Karpas-422 (cell line): ENCODE measurements at regions not wholly inside any gene's neighbourhood (a gene's known extent, or its start where the extent isn't known, plus 50 kb on each side); places are given as distances from the start of the nearest gene placed in this dataset.

Experiments used
- DNase-seq: peaks from one replicate; pipeline ENCODE4 v3.0.0-alpha.2; 2015
- H2AFZ ChIP-seq: fragments of 200-600 bp; sonication (generic); 2 replicates; pipeline ENCODE4 v1.6.1; 2014; ENCODE audit warnings: antibody characterized with exemption, low read length, mixed read lengths
- H3K27ac ChIP-seq: fragments of 200-600 bp; sonication (generic); 2 replicates; pipeline ENCODE4 v1.5.1; 2014; ENCODE audit warnings: mild to moderate bottlenecking, low read length, moderate library complexity
- H3K27me3 ChIP-seq: fragments of 200-600 bp; sonication (generic); 2 replicates; pipeline ENCODE4 v1.6.1; 2014; ENCODE audit warnings: low read length, mixed read lengths
- H3K36me3 ChIP-seq: fragments of 200-600 bp; sonication (generic); 2 replicates; pipeline ENCODE4 v1.6.1; 2014; ENCODE audit warnings: low read length, mixed read lengths; ENCODE audit not compliant: insufficient read depth
- H3K4me1 ChIP-seq: fragments of 200-600 bp; sonication (generic); 2 replicates; pipeline ENCODE4 v1.6.1; 2014; ENCODE audit warnings: mild to moderate bottlenecking, low read length, mixed read lengths
- H3K4me2 ChIP-seq: fragments of 200-600 bp; sonication (generic); 2 replicates; pipeline ENCODE4 v1.6.1; 2014; ENCODE audit warnings: low read length, low read depth, mild to moderate bottlenecking; ENCODE audit not compliant: poor library complexity, severe bottlenecking
- H3K4me3 ChIP-seq: fragments of 200-600 bp; sonication (generic); 2 replicates; pipeline ENCODE4 v1.5.1; 2014; ENCODE audit warnings: mild to moderate bottlenecking, antibody characterized with exemption, low read length, mixed read lengths
- H3K79me2 ChIP-seq: fragments of 200-600 bp; sonication (generic); 2 replicates; pipeline ENCODE4 v1.6.1; 2014; ENCODE audit warnings: mild to moderate bottlenecking, low read length, mixed read lengths
- H3K9ac ChIP-seq: fragments of 200-600 bp; sonication (generic); 2 replicates; pipeline ENCODE4 v1.6.0; 2014; ENCODE audit warnings: low read length
- H3K9me2 ChIP-seq: fragments of 200-600 bp; sonication (generic), shearing (Covaris generic); replicated peaks from 2 replicates; pipeline ENCODE4 v1.6.0; 2014; ENCODE audit warnings: mild to moderate bottlenecking, low read length, moderate library complexity; ENCODE audit not compliant: insufficient read depth
- H3K9me3 ChIP-seq: fragments of 300-700, 200-600 bp; sonication (generic); 2 replicates; pipeline ENCODE4 v1.6.1; 2014; ENCODE audit warnings: low read length, mixed read lengths
- H4K20me1 ChIP-seq: fragments of 200-600 bp; sonication (generic); 2 replicates; pipeline ENCODE4 v1.6.1; 2014; ENCODE audit warnings: mild to moderate bottlenecking, antibody characterized with exemption, low read length, low read depth; ENCODE audit not compliant: insufficient read depth

- Histone ChIP-seq H3K27ac (no peak overlapping the region), H3K36me3 (no peaks in the 10 kb centered on the region)
These were observed 226.0 kb downstream of the SPRY1 start for GRCh38 chr4:123622572-123622971.

DNA sequence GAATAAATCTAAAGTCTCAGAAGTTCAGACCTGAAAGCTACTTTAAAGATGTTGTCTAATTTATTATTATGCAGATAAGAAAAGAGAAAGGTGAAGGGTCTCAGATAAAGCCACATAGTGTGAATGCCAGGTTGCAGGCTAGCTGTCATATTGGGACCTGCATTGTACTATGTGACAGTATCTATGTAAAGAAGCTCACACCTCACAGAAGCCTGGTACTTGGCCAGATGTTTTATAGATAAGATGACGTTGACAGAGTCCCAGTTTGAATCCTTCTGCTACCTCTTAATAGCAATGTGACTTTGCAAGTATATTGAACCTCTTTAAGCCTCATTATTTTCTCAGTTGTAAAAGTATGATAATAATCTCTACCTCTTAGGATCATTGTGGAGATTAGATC lies 227.0 kb downstream of the SPRY1 start:
- no peaks in the 10 kb centered on the region for H3K9me3 ChIP-seq
- H3K36me3 ChIP-seq = no peaks in the 10 kb centered on the region
- H4K20me1 ChIP-seq = no peaks in the 10 kb centered on the region
- no peak overlapping the region for H2AFZ ChIP-seq
- no peak overlapping the region for H3K9ac ChIP-seq
- H3K4me3 ChIP-seq = no peak overlapping the region
- H3K79me2 ChIP-seq = no peaks in the 10 kb centered on the region
- H3K27me3 ChIP-seq = no peaks in the 10 kb centered on the region
- DNase-seq = no peak
- no peak overlapping the region for H3K27ac ChIP-seq
- H3K9me2 ChIP-seq = no peaks in the 10 kb centered on the region
- H3K4me1 ChIP-seq = no peaks in the 10 kb centered on the region
- no peak overlapping the region for H3K4me2 ChIP-seq

More at GRCh38 chr4:123622572-123622971, 226.0 kb downstream of the SPRY1 start:
- Histone ChIP-seq H4K20me1 (no peaks in the 10 kb centered on the region), H3K27me3 (no peaks in the 10 kb centered on the region), H3K4me1 (no peaks in the 10 kb centered on the region), H3K9me3 (no peaks in the 10 kb centered on the region), H3K9ac (no peak overlapping the region), H3K9me2 (no peaks in the 10 kb centered on the region), H3K4me2 (no peak overlapping the region), H3K4me3 (no peak overlapping the region), H2AFZ (no peak overlapping the region), H3K79me2 (no peaks in the 10 kb centered on the region)
- no peak for DNase-seq

GRCh38 chr4:123624959-123625358 lies 228.4 kb downstream of the SPRY1 start:
- H3K4me3 ChIP-seq = no peak overlapping the region
- no peak for DNase-seq
- H3K79me2 ChIP-seq = no peaks in the 10 kb centered on the region
- no peaks in the 10 kb centered on the region for H3K9me3 ChIP-seq
- H2AFZ ChIP-seq = no peak overlapping the region
- no peaks in the 10 kb centered on the region for H3K27me3 ChIP-seq
- no peaks in the 10 kb centered on the region for H3K4me1 ChIP-seq
- H4K20me1 ChIP-seq = no peaks in the 10 kb centered on the region
- H3K27ac ChIP-seq = no peak overlapping the region
- no peaks in the 10 kb centered on the region for H3K9me2 ChIP-seq
- H3K36me3 ChIP-seq = no peaks in the 10 kb centered on the region
- no peak overlapping the region for H3K4me2 ChIP-seq
- no peak overlapping the region for H3K9ac ChIP-seq

DNA sequence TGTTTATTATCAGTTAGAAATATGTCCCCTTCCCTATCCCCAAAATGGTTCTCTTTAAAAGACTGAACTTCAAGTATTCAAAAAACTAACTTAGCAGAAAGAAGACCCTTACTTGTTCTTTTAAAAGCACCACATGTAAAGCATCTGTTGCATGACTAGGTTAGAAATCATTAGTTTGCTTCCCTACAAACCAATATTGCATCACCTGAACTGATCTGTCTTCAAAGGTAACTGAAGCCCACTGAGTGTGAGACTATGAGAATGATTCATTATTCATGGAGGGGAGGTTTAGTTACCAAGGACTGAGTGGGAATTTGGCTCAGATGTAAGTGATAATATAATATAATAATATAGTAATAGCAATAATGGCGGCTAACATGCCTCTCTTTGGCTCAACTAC lies 231.7 kb downstream of the SPRY1 start:
- H3K27ac ChIP-seq = no peak overlapping the region
- H3K27me3 ChIP-seq = no peaks in the 10 kb centered on the region
- H3K9me3 ChIP-seq = no peaks in the 10 kb centered on the region
- H3K36me3 ChIP-seq = no peaks in the 10 kb centered on the region
- H4K20me1 ChIP-seq = no peaks in the 10 kb centered on the region
- DNase-seq = no peak
- no peak overlapping the region for H3K9ac ChIP-seq
- H3K79me2 ChIP-seq = no peaks in the 10 kb centered on the region
- no peaks in the 10 kb centered on the region for H3K4me1 ChIP-seq
- no peaks in the 10 kb centered on the region for H3K9me2 ChIP-seq
- H3K4me3 ChIP-seq = no peak overlapping the region
- H2AFZ ChIP-seq = no peak overlapping the region
- no peak overlapping the region for H3K4me2 ChIP-seq

DNA sequence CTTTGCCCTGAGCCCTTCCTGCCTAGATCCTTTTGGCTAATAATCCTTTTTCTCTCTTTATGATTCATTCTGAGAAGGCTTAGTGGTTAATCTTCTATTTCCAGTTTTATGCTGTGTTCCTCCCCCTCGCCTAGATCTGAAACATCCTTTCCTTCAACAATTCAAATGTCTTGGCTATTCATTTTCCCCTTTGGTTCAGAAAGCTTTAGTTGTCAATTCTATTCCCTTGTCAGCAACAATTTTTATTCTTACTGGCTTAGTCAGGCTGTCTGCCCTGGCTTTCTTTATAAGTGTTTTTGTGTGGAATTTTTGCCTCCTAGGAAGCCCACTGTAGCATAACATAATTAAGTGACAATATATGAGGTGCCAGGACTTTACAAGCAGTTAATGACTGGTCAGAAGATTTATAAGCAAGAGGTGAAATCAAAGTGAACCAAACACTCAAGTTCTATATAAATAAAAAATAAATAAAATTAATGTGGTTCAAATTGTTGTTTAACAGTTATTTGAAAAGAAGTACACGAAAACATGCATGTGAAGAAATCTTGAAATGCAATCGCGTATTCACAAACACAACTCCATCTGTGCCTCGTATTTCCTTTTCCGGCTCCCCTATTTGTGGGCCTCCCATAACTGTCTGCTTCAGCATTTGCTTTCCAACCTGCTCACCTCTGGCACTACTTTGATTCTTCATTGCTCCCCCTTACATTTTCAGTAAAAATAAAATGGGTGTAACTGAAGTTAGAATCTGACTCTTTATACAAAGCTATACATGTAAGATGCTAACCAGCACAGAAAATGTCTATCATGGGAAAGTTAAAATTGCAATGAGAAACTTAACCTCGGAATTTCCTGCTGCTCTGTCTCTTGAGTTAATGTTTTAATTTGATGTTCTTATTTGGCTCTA lies 235.4 kb downstream of the SPRY1 start:
- H3K27me3 ChIP-seq = no peaks in the 10 kb centered on the region

DNA sequence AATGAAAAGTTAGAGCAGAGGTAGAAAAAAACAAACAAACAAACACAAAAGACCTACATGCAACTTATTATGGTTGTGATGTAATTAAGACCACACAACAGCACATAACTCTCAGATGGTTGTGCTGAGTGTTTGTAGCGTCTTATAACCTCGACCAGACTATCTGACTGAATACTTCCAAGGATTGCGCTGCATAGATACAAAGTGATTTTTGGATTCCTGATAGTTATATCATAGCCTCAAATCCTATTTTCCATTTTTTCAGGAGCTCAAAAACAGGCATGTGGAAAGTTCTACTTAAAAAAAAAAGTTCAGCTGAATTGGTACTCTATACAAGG lies 236.1 kb downstream of the SPRY1 start:
- Histone ChIP-seq H3K4me1 (no peaks in the 10 kb centered on the region), H3K36me3 (no peaks in the 10 kb centered on the region), H3K27me3 (no peaks in the 10 kb centered on the region), H2AFZ (no peak overlapping the region), H3K79me2 (no peaks in the 10 kb centered on the region), H3K4me3 (no peak overlapping the region), H3K27ac (no peak overlapping the region), H3K9me2 (no peaks in the 10 kb centered on the region), H3K9me3 (no peaks in the 10 kb centered on the region), H3K4me2 (no peak overlapping the region), H3K9ac (no peak overlapping the region), H4K20me1 (no peaks in the 10 kb centered on the region)
- no peak for DNase-seq

More for the DNA sequence above, 235.4 kb downstream of the SPRY1 start:
- DNase-seq = no peak
- no peak overlapping the region for H3K4me2 ChIP-seq
- H3K9ac ChIP-seq = no peak overlapping the region
- H3K36me3 ChIP-seq = no peaks in the 10 kb centered on the region
- H3K27ac ChIP-seq = no peak overlapping the region
- no peaks in the 10 kb centered on the region for H3K4me1 ChIP-seq
- no peaks in the 10 kb centered on the region for H3K9me3 ChIP-seq
- no peaks in the 10 kb centered on the region for H3K79me2 ChIP-seq
- H3K9me2 ChIP-seq = no peaks in the 10 kb centered on the region
- no peaks in the 10 kb centered on the region for H4K20me1 ChIP-seq
- H2AFZ ChIP-seq = no peak overlapping the region
- H3K4me3 ChIP-seq = no peak overlapping the region

DNA sequence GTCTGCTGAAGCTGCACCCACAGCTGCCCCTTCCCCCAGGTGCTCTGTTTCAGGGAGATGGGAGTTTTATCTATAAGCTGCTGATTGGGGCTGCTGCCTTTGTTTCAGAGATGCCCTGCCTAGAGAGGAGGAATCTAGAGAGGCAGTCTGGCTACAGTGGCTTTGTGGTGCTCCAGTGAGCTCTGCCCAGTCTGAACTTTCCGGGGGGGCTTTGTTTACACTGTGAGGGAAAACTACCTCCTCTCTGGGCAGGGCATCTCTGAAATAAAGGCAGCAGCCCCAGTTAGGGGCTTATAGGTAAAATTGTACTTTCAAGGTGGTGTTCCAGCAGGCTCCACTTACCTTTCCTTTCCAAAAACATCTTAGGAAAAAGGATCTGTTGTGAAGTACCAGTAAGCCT lies 242.2 kb downstream of the SPRY1 start:
- no peak overlapping the region for H3K9ac ChIP-seq
- H3K27ac ChIP-seq = no peak overlapping the region
- no peaks in the 10 kb centered on the region for H3K9me2 ChIP-seq

GRCh38 chr4:123640271-123640670 lies 243.7 kb downstream of the SPRY1 start:
- Histone ChIP-seq H3K4me1 (no peaks in the 10 kb centered on the region), H3K9ac (no peak overlapping the region), H2AFZ (no peak overlapping the region), H3K27ac (no peak overlapping the region), H3K27me3 (no peaks in the 10 kb centered on the region), H3K9me3 (no peaks in the 10 kb centered on the region), H3K36me3 (no peaks in the 10 kb centered on the region), H3K4me2 (no peak overlapping the region), H3K4me3 (no peak overlapping the region), H4K20me1 (no peaks in the 10 kb centered on the region), H3K9me2 (no peaks in the 10 kb centered on the region), H3K79me2 (no peaks in the 10 kb centered on the region)
- DNase-seq = no peak

More for the DNA sequence above, 242.2 kb downstream of the SPRY1 start:
- H3K4me2 ChIP-seq = no peak overlapping the region
- H3K9me3 ChIP-seq = no peaks in the 10 kb centered on the region
- no peaks in the 10 kb centered on the region for H3K4me1 ChIP-seq
- no peak for DNase-seq
- H3K4me3 ChIP-seq = no peak overlapping the region
- no peaks in the 10 kb centered on the region for H3K36me3 ChIP-seq
- no peak overlapping the region for H2AFZ ChIP-seq
- no peaks in the 10 kb centered on the region for H3K79me2 ChIP-seq
- no peaks in the 10 kb centered on the region for H4K20me1 ChIP-seq
- H3K27me3 ChIP-seq = no peaks in the 10 kb centered on the region
